Left cardiac atrium (tissue), 4 donors: ENCODE measurements at regions not wholly inside any gene's neighbourhood (a gene's known extent, or its start where the extent isn't known, plus 50 kb on each side); places are given as distances from the start of the nearest gene placed in this dataset.

Experiments used
- ATAC-seq, 2 donors: fragments of 200-7000 bp; cut with Tn5 transposase; one replicate each; pipeline ENCODE4 v1.9.1; 2020; ENCODE audit warnings: mild to moderate bottlenecking in 2 of 2, moderate library complexity in 2 of 2
- DNase-seq: peaks from one replicate; pipeline ENCODE4 v3.0.0-alpha.2; 2020
- intact Hi-C, 2 donors: fragments of 100-400 bp; cut with DNase I; formaldehyde crosslinking; loops; one replicate each; pipeline versions ENCODE4 v1.14.1 to v1.15.1; 2022 to 2023
- donor health status: DM: no; HTN: yes; CAD: no.
- donor health status: DM: no; HTN: yes; CAD: no; lungs with severe emphysema.
- donor health status: DM: yes; HTN: yes; CAD: no.
- donor health status: Dilated cardiomyopathy.

DNA sequence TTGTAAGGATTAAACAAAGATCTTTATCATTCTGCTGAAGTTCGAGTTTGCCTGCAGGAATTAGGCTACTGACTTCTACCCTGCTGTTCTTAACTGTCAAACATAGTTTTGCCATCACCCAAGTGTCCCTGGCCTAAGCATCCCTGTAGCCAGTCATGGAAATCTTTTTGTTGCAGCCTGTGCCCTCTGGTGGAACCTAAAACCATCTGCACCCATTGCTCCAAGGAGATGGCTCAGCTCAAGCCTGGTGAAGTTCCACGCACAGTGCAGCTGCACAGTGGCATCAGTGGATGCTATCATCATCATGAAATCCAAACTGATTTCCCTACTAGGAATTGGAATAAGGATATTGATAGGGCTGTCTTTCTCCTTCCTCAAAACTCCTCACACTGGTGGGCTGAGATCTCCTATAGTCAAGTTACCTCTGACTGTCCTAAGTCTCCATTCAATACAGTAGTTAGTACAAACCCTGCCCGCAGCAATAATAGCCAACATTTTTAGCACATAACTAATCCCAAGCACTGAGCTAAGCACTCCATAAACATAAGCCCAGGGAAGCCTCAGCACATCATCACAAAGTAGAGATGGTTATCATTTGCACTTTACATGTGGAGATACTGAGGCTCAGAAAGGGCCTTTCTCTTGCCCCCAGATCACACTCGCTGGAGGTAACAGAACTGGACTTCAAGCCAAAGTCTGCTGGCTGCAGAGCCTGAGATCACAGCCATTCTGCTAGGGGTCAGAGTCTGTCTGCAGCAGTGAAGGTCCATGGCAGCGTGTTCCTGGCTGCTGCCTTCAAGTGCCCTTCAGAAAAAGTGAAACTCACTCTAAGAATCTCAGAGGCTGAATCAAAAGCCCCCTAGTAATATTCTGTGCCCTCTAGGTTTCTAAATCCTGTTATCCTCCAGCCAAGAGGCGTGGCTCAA, 77.2 kb upstream of the MC3R start:
- intact Hi-C loops = loop anchor here in 1 of 2 donors (10.0 kb wide), 1 partner anchor 757 kb away; no protein-coding TSS in a partner anchor
- ATAC-seq (peak in 1 of 2 donors; percentile 53), DNase-seq (no peak)

DNA sequence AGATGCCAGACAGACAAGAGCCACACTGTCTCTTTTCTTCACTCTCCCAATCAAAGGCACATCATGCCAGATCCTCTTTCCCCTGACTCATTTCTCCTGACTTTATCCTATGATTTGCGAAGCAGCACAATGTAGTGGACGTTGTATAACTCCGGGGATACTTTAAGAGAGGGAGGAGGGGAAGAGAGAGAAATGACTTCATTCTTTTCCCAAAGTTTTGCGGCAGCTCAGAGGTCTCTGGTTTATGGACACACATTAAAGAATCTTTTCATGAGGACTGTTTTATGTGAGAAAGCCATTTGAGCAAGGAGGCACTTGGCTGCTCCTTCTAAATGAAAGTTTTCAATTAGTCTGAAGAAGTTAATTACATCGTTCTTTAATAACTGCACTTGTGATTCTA, 75.1 kb upstream of the MC3R start:
- intact Hi-C loops = loop anchor here in 1 of 2 donors (10.0 kb wide), 1 partner anchor 759 kb away; no protein-coding TSS in a partner anchor
- DNase-seq (no peak), ATAC-seq (no peak)

DNA sequence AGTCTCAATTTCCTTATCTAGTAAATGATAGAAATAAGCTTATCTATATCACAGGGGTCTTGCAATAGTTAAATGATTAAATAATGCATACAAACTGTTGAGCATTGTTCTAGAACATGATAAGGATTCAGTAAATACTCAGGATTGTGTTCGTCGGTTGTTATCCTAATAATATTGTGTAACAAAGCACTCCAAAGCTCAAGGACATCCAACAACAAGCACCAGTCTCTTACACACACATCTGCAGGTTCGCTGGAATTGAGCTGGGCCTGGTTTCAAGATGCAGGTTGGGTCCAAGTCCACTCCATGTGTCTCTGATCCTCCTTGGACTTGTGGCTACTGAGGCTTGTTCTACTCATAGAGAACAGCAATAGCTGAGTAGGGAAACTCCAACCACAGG, 74.1 kb upstream of the MC3R start:
- ATAC-seq (no peak), DNase-seq (no peak)
- intact Hi-C loops = loop anchor here in 1 of 2 donors (10.0 kb wide), 1 partner anchor 760 kb away; no protein-coding TSS in a partner anchor

DNA sequence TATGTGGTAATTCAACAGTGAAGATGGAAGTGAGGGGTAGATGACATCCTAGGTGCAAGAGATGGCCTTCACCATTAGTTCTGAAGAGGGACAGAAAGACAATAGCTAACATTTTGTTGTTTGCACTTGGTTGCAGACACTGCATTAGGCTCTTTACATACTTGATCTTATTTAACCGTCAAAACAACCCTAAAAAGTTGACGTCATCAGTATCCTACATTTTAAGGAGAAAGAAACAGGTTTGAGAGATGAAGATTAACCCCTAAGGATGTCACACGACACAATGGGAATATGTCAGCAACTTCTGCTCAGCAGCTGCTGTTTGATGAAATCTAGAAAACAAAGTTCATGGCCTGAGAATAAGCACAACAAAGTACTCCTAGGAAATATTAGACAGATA, 72.6 kb upstream of the MC3R start:
- intact Hi-C loops = loop anchor here in 1 of 2 donors (10.0 kb wide), 1 partner anchor 761 kb away; no protein-coding TSS in a partner anchor
- DNase-seq (no peak), ATAC-seq (no peak)

DNA sequence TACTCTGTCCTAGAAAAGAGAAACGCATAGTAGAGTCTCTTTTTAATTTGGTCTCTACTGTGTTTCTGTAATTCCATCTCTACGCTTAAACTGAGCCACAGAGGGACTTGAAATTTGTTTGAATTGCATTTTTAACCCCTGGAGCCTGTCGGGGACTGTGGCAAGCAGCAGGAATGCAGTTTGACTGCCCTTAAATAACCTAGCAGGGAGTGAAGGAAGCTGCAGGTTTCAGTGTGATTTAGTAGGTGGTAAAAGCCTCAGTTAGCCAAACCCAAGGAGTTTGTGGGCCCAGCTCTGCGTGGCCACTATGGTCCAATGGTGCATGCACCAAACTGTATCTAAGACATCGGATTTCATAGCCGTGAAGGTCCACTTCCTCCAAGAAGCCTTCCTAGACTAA, 70.3 kb upstream of the MC3R start:
- intact Hi-C loops = loop anchor here in 1 of 2 donors (10.0 kb wide), 1 partner anchor 763 kb away; no protein-coding TSS in a partner anchor
- no peak for ATAC-seq
- no peak for DNase-seq

DNA sequence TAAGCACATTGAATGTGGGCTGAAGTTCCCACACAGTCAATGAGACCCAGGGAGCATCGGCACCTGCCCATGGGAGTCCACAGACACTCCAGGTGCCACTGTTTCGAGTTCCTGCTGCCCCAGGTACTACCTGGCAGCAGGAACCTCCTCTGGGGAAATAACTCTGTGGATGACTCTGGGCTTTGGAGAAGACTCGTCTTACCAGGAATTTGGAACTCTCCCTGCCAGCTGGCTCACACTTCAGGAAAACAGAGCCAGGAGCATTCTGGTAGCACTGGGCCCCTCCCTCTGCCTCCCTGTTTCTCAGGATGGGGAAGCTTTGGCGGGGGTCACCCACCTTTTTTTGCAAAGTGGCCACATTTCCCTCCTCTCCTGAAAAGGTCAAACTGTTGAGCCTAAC, 69.5 kb upstream of the MC3R start:
- DNase-seq = no peak
- intact Hi-C loops = loop anchor here in 1 of 2 donors (10.0 kb wide), 1 partner anchor 764 kb away; no protein-coding TSS in a partner anchor
- ATAC-seq = no peak

DNA sequence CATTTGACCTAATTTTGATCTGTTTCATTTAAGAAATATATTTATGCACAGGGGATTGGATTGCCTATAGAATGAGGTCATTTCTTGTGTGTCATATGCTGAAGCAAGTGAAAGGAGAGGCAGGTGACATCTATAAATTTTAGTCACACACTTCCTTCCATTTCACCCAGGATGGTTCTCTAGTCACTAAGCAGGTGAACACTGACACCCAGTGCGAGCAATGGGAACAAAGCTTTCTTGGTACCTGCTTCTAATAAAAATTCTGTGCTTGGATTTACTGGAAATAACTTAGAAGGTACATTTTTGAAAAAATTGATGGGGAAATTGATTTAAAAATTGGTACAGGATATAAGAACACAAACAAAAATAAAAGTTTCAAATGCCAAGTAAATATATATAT, 66.9 kb upstream of the MC3R start:
- ATAC-seq (no peak), DNase-seq (no peak)
- intact Hi-C loops = loop anchor here in 1 of 2 donors (10.0 kb wide), 1 partner anchor 1507 kb away; no protein-coding TSS in a partner anchor

DNA sequence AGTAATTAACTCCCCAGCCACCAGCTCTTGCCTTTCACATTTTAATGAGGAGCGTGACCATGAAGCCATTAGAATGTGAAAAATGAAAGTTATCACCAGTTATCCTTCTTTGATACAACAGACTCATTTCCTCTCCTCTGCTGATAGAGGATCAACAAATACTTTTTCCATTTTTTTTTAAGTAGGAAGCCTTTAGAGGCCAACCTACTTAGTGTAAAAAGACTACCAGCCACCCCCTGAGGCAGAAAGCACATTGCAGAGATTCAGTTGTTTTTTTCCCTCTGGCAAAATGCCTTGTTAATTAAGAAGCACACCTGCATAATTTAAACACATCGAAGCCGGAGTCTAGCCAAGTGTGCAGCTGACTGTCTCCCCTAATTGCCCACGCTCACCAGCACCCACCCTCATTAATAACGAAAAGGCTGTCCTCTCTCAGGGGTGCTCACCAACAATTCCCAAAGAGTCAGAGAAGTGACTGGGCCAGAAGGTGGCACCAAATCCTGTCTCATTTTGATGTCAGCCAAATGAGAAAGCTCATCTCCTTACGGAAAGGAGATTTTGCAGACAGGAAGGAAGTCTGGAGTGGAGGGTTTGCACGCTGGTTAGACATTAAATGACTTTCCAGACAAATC, 60.9 kb upstream of the MC3R start:
- DNase-seq (no peak), ATAC-seq (no peak)
- intact Hi-C loops = loop anchor here in 1 of 2 donors (10.0 kb wide), 1 partner anchor 1513 kb away; no protein-coding TSS in a partner anchor

DNA sequence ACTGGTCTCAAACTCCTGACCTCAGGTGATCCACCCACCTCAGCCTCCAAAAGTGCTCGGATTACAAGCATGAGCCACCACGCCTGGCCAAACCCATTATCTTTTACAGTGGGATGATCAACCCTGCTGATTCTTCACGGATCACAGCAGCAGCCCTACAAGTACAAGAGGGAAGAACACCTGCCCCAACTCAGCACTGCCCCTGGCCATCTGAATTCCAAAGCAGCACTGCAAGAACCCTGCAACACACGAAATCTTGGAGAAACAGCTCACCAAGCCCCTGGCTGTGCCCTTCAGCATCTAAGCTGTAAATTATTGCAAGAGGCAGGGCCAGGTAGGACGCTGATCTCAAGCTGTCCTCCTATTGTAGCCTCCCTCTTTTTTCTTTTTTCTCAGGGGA, 54.5 kb upstream of the MC3R start:
- intact Hi-C loops = no loop called here
- DNase-seq = no peak
- no peak for ATAC-seq

DNA sequence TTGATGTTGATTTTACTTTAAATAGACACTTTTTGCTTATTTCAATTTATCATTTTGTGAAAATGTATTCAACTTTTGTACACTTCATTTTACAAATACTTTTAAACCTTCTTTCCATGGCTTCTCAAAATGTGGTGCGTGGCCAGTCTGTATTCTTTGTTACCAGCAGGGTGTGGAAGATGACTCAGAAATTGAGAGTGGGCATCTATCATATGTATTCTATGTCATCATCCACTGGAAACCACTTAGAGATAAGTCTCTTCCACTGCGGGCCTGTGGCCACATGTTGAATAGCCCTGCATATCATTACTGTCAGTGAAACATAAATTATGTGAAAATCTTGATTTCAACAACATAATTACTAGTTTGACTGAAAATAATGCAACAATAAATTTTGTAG, 52.6 kb upstream of the MC3R start:
- ATAC-seq (no peak), DNase-seq (no peak)
- intact Hi-C loops = no loop called here
